GM23338 (cell line): ENCODE measurements at regions not wholly inside any gene's neighbourhood (a gene's known extent, or its start where the extent isn't known, plus 50 kb on each side); places are given as distances from the start of the nearest gene placed in this dataset.

Source experiments
- ATAC-seq: fragments of 200-7000 bp; cut with Tn5 transposase; 3 replicates; pipeline ENCODE4 v1.9.1; 2020
- DNase-seq: peaks from one replicate; pipeline ENCODE4 v3.0.0-alpha.2; 2015; ENCODE audit warnings: low spot score
- H2AFZ ChIP-seq: fragments of 200-600 bp; sonication (generic); 2 replicates; pipeline ENCODE4 v1.8.0; 2016; ENCODE audit warnings: antibody characterized with exemption, mild to moderate bottlenecking, moderate library complexity
- H3F3A ChIP-seq: fragments of 200-600 bp; sonication (generic); replicated peaks from 2 replicates; pipeline ENCODE4 v1.8.0; 2017; ENCODE audit warnings: antibody characterized with exemption, mixed run types, low read depth
- H3K27ac ChIP-seq: fragments of 200-600 bp; sonication (generic); 2 replicates; pipeline ENCODE4 v1.6.1; 2016; ENCODE audit warnings: low read depth
- H3K27me3 ChIP-seq: fragments of 200-600 bp; sonication (generic); 2 replicates; pipeline ENCODE4 v1.8.0; 2016; ENCODE audit warnings: mild to moderate bottlenecking, mixed run types, moderate library complexity; ENCODE audit not compliant: insufficient read depth
- H3K36me3 ChIP-seq: fragments of 200-600 bp; sonication (generic); 2 replicates; pipeline ENCODE4 v1.8.0; 2016; ENCODE audit warnings: mild to moderate bottlenecking; ENCODE audit not compliant: insufficient read depth
- H3K4me1 ChIP-seq: fragments of 200-600 bp; sonication (generic); 2 replicates; pipeline ENCODE4 v1.8.0; 2016; ENCODE audit warnings: mild to moderate bottlenecking, moderate library complexity; ENCODE audit not compliant: insufficient read depth
- H3K4me2 ChIP-seq: fragments of 200-600 bp; sonication (generic); 2 replicates; pipeline ENCODE4 v1.7.1; 2017; ENCODE audit warnings: mixed run types
- H3K4me3 ChIP-seq: fragments of 200-600 bp; sonication (generic); 2 replicates; pipeline ENCODE4 v1.6.1; 2016; ENCODE audit warnings: mixed run types
- H3K79me2 ChIP-seq: fragments of 200-600 bp; sonication (generic); replicated peaks from 2 replicates; pipeline ENCODE4 v1.8.0; 2017; ENCODE audit warnings: mild to moderate bottlenecking; ENCODE audit not compliant: insufficient read depth
- H3K9me2 ChIP-seq: fragments of 200-600 bp; sonication (generic); 2 replicates; pipeline ENCODE4 v1.8.0; 2017; ENCODE audit not compliant: insufficient read depth
- H4K20me1 ChIP-seq: fragments of 200-600 bp; sonication (generic); replicated peaks from 2 replicates; pipeline ENCODE4 v1.8.0; 2017; ENCODE audit warnings: mild to moderate bottlenecking; ENCODE audit not compliant: insufficient read depth
- H3K27ac Mint-ChIP-seq: 2 replicates; pipeline ENCODE4 v1.8.0; 2020; ENCODE audit warnings: inconsistent platforms, mild to moderate bottlenecking, moderate library complexity, mixed read lengths
- H3K27me3 Mint-ChIP-seq: 3 replicates; pipeline ENCODE4 v1.8.0; 2022; ENCODE audit warnings: low read depth, mild to moderate bottlenecking, moderate library complexity, mixed read lengths, inconsistent platforms; ENCODE audit not compliant: insufficient read depth, poor library complexity
- H3K36me3 Mint-ChIP-seq: 3 replicates; pipeline ENCODE4 v1.8.0; 2021; ENCODE audit warnings: low read depth, mild to moderate bottlenecking, inconsistent platforms, moderate library complexity, mixed read lengths
- H3K4me1 Mint-ChIP-seq: 3 replicates; pipeline ENCODE4 v1.8.0; 2020; ENCODE audit warnings: mild to moderate bottlenecking, inconsistent platforms, mixed read lengths
- H3K4me3 Mint-ChIP-seq: 3 replicates; pipeline ENCODE4 v1.8.0; 2021; ENCODE audit warnings: moderate library complexity, mild to moderate bottlenecking, inconsistent platforms, mixed read lengths
- H3K9me3 Mint-ChIP-seq: 3 replicates; pipeline ENCODE4 v1.8.0; 2020; ENCODE audit warnings: moderate library complexity, mild to moderate bottlenecking, inconsistent platforms, mixed read lengths
- CREB1 ChIP-seq: fragments of 250-450 bp; sonication (Bioruptor Pico); IDR thresholded peaks from 2 replicates; pipeline ENCODE4 v1.5.0; 2020; ENCODE audit warnings: low read depth, mild to moderate bottlenecking, moderate library complexity
- ETS1 ChIP-seq: IDR thresholded peaks from 2 replicates; pipeline ENCODE4 v1.6.1; 2016; ENCODE audit warnings: antibody characterized with exemption
- EZH2 ChIP-seq: fragments of 200-600 bp; sonication (generic); IDR thresholded peaks from one replicate; pipeline ENCODE4 v1.8.0; 2017; ENCODE audit warnings: antibody characterized with exemption, mild to moderate bottlenecking, low read depth; ENCODE audit not compliant: unreplicated experiment
- EZH2phosphoT487 ChIP-seq: fragments of 200-600 bp; sonication (generic); IDR thresholded peaks from one replicate; pipeline ENCODE4 v1.8.1; 2018; ENCODE audit warnings: antibody characterized with exemption; ENCODE audit not compliant: unreplicated experiment
- NANOG ChIP-seq: IDR thresholded peaks from 2 replicates; pipeline ENCODE4 v1.6.1; 2016; ENCODE audit warnings: antibody characterized with exemption, borderline replicate concordance
- REST ChIP-seq: IDR thresholded peaks from one replicate; pipeline ENCODE4 v1.6.1; 2018; ENCODE audit warnings: antibody characterized with exemption; ENCODE audit not compliant: unreplicated experiment
- STAT1 ChIP-seq: IDR thresholded peaks from one replicate; pipeline ENCODE4 v1.6.1; 2016; ENCODE audit warnings: antibody characterized with exemption; ENCODE audit not compliant: unreplicated experiment
- ZNF331 ChIP-seq: fragments of 250-450 bp; sonication (Bioruptor Pico); IDR thresholded peaks from 2 replicates; pipeline ENCODE4 v1.5.0; 2020; ENCODE audit warnings: low read depth, mild to moderate bottlenecking, moderate library complexity
- ZNF462 ChIP-seq: fragments of 250-450 bp; sonication (Bioruptor Pico); IDR thresholded peaks from 2 replicates; pipeline ENCODE4 v1.5.0; 2020; ENCODE audit warnings: mild to moderate bottlenecking, moderate library complexity

GRCh38 chr22:20639750-20640149, 132.3 kb downstream of the MED15 start (continued):
- TF ChIP-seq STAT1 (no peak), ETS1 (no peak), CREB1 (CRISPR knock-in tag) (no peak), NANOG (no peak), ZNF331 (no peak)

GRCh38 chr22:20641198-20641892, 132.6 kb upstream of the SERPIND1 start:
- no peak overlapping the region for H3K4me3 ChIP-seq
- no peaks in the 10 kb centered on the region for H3K79me2 ChIP-seq
- H3K27ac ChIP-seq = no peak overlapping the region
- H3K27me3 ChIP-seq = no peaks in the 10 kb centered on the region
- no peak overlapping the region for H3K27ac Mint-ChIP-seq
- no peaks in the 10 kb centered on the region for H3K36me3 Mint-ChIP-seq
- H3K4me1 Mint-ChIP-seq = peaks cover 8% of the 10 kb centered on the region; the same call in 2 of the 3 replicates
- H3K9me3 Mint-ChIP-seq = peaks cover 4% of the 10 kb centered on the region; the same call in 2 of the 3 replicates
- H3K27me3 Mint-ChIP-seq = peaks cover 2% of the 10 kb centered on the region
- TF ChIP-seq EZH2 (no peak), REST (no peak), NANOG (no peak)
- no peak overlapping the region for H3K4me3 Mint-ChIP-seq
- H3K4me1 ChIP-seq = no peaks in the 10 kb centered on the region
- H3F3A ChIP-seq = no peaks in the 10 kb centered on the region
- ATAC-seq = no peak
- no peak for DNase-seq
- no peaks in the 10 kb centered on the region for H3K36me3 ChIP-seq
- no peak overlapping the region for H3K4me2 ChIP-seq
- no peaks in the 10 kb centered on the region for H3K9me2 ChIP-seq
- H4K20me1 ChIP-seq = no peaks in the 10 kb centered on the region
- H2AFZ ChIP-seq = no peak overlapping the region

GRCh38 chr22:20641919-20642579, 131.9 kb upstream of the SERPIND1 start:
- Mint-ChIP-seq H3K27me3 (no peaks in the 10 kb centered on the region), H3K36me3 (no peaks in the 10 kb centered on the region), H3K9me3 (peaks cover 4% of the 10 kb centered on the region; the same call in 2 of the 3 replicates), H3K4me1 (peaks cover 8% of the 10 kb centered on the region; the same call in 2 of the 3 replicates), H3K27ac (no peak overlapping the region), H3K4me3 (no peak overlapping the region)
- no peak for DNase-seq
- Histone ChIP-seq H3K4me1 (no peaks in the 10 kb centered on the region), H3K27ac (no peak overlapping the region), H3F3A (no peaks in the 10 kb centered on the region), H3K4me3 (no peak overlapping the region), H3K27me3 (no peaks in the 10 kb centered on the region), H3K4me2 (no peak overlapping the region), H2AFZ (peak overlapping the region; percentile 74), H3K79me2 (no peaks in the 10 kb centered on the region), H4K20me1 (no peaks in the 10 kb centered on the region), H3K9me2 (no peaks in the 10 kb centered on the region), H3K36me3 (no peaks in the 10 kb centered on the region)
- ATAC-seq = no peak
- TF ChIP-seq EZH2phosphoT487 = no peak
- TF ChIP-seq ZNF462 (CRISPR knock-in tag) = no peak
